Sigmoid colon (tissue), 4 donors: ENCODE measurements at regions not wholly inside any gene's neighbourhood (a gene's known extent, or its start where the extent isn't known, plus 50 kb on each side); places are given as distances from the start of the nearest gene placed in this dataset.
"Not testable (repeated sequence)": the region's sequence is repeated elsewhere in the genome, so short reads cannot be mapped to it uniquely, and the experiment has no call there.

Source experiments
- EP300 ChIP-seq, 4 donors: sonication (generic); formaldehyde crosslinking; IDR thresholded peaks; one replicate each; pipeline ENCODE4 v1.6.1; 2017; ENCODE audit warnings: antibody characterized with exemption in 4 of 4
- POLR2A ChIP-seq, 2 donors: fragments of 450-650 bp; IDR thresholded peaks; one replicate each; pipeline ENCODE4 v1.6.1; 2016; ENCODE audit warnings: antibody characterized with exemption in 2 of 2, mild to moderate bottlenecking in 2 of 2, moderate library complexity in 2 of 2

- TF ChIP-seq EP300, POLR2A (IDR thresholded peaks at IDR 0.05): not testable (repeated sequence)
Measured at GRCh38 chr1:146826957-146827356, 111.2 kb upstream of the NBPF12 start.
